Activated naive CD8-positive, alpha-beta T cell treated with anti-CD3 and anti-CD28 coated beads, Interleukin-2, amount 50 U/mL, for 24 hours (primary cell): ENCODE measurements at regions not wholly inside any gene's neighbourhood (a gene's known extent, or its start where the extent isn't known, plus 50 kb on each side); places are given as distances from the start of the nearest gene placed in this dataset.
"Not testable (repeated sequence)": the region's sequence is repeated elsewhere in the genome, so short reads cannot be mapped to it uniquely, and the experiment has no call there.

ENCODE experiments used
- ATAC-seq: fragments of 150-1000 bp; cut with Tn5 transposase; one replicate; pipeline ENCODE4 v1.10.0; 2021
- DNase-seq: peaks from one replicate; pipeline ENCODE4 v3.0.0; 2021
- H3K27ac Mint-ChIP-seq: one replicate; pipeline ENCODE4 v1.8.0; 2021; ENCODE audit warnings: mild to moderate bottlenecking, mixed read lengths
- H3K27me3 Mint-ChIP-seq: one replicate; pipeline ENCODE4 v1.8.0; 2021; ENCODE audit warnings: mixed read lengths
- H3K36me3 Mint-ChIP-seq: one replicate; pipeline ENCODE4 v1.8.0; 2021; ENCODE audit warnings: low read depth, mixed read lengths
- H3K4me1 Mint-ChIP-seq: one replicate; pipeline ENCODE4 v1.8.0; 2021; ENCODE audit warnings: mixed read lengths
- H3K4me3 Mint-ChIP-seq: one replicate; pipeline ENCODE4 v1.8.0; 2021; ENCODE audit warnings: mild to moderate bottlenecking, moderate library complexity, mixed read lengths
- H3K9me3 Mint-ChIP-seq: one replicate; pipeline ENCODE4 v1.8.0; 2021; ENCODE audit warnings: mixed read lengths

- Mint-ChIP-seq H3K9me3 (peaks cover 3% of the 10 kb centered on the region), H3K36me3 (no peaks in the 10 kb centered on the region), H3K4me3 (no peak overlapping the region), H3K4me1 (peaks cover 19% of the 10 kb centered on the region), H3K27me3 (no peaks in the 10 kb centered on the region), H3K27ac (no peak overlapping the region)
- ATAC-seq (no peak), DNase-seq (no peak)
These were observed 214.7 kb downstream of the SPP2 start for GRCh38 chr2:234265206-234265605.

GRCh38 chr2:234261736-234262135 lies 211.2 kb downstream of the SPP2 start:
- Mint-ChIP-seq H3K27me3 (no peaks in the 10 kb centered on the region), H3K4me1 (peaks cover 27% of the 10 kb centered on the region), H3K9me3 (peaks cover 3% of the 10 kb centered on the region), H3K4me3 (no peak overlapping the region), H3K27ac (no peak overlapping the region), H3K36me3 (no peaks in the 10 kb centered on the region)
- ATAC-seq = no peak
- no peak for DNase-seq

GRCh38 chr2:234259440-234259839 lies 208.9 kb downstream of the SPP2 start:
- Mint-ChIP-seq H3K27me3 (no peaks in the 10 kb centered on the region), H3K4me3 (no peak overlapping the region), H3K4me1 (peaks cover 23% of the 10 kb centered on the region), H3K36me3 (no peaks in the 10 kb centered on the region), H3K27ac (no peak overlapping the region), H3K9me3 (peaks cover 3% of the 10 kb centered on the region)
- ATAC-seq (no peak), DNase-seq (no peak)

GRCh38 chr2:234258562-234259141 lies 208.2 kb downstream of the SPP2 start:
- H3K27me3 Mint-ChIP-seq = no peaks in the 10 kb centered on the region
- peaks cover 23% of the 10 kb centered on the region for H3K4me1 Mint-ChIP-seq
- H3K27ac Mint-ChIP-seq = peak overlapping the region; percentile 43
- DNase-seq (no peak), ATAC-seq (peak; percentile 49)
- H3K9me3 Mint-ChIP-seq = peaks cover 3% of the 10 kb centered on the region
- no peak overlapping the region for H3K4me3 Mint-ChIP-seq
- no peaks in the 10 kb centered on the region for H3K36me3 Mint-ChIP-seq

- Mint-ChIP-seq H3K4me1 (peaks cover 23% of the 10 kb centered on the region), H3K27me3 (no peaks in the 10 kb centered on the region), H3K4me3 (no peak overlapping the region), H3K27ac (peak overlapping the region; percentile 37), H3K36me3 (no peaks in the 10 kb centered on the region), H3K9me3 (peaks cover 3% of the 10 kb centered on the region)
- peak; percentile 33 for DNase-seq
- ATAC-seq = peak; percentile 89
These were observed 207.5 kb downstream of the SPP2 start for GRCh38 chr2:234257859-234258561.

- Mint-ChIP-seq H3K27ac (no peak overlapping the region), H3K4me1 (peaks cover 26% of the 10 kb centered on the region), H3K9me3 (no peaks in the 10 kb centered on the region), H3K4me3 (no peak overlapping the region), H3K36me3 (no peaks in the 10 kb centered on the region), H3K27me3 (peaks cover 2% of the 10 kb centered on the region)
- ATAC-seq = no peak
- no peak for DNase-seq
These were observed 206.0 kb downstream of the SPP2 start for GRCh38 chr2:234256516-234256915.

- H3K4me3 Mint-ChIP-seq = no peak overlapping the region
- no peaks in the 10 kb centered on the region for H3K36me3 Mint-ChIP-seq
- no peak for DNase-seq
- no peak overlapping the region for H3K27ac Mint-ChIP-seq
- peaks cover 26% of the 10 kb centered on the region for H3K4me1 Mint-ChIP-seq
- no peak for ATAC-seq
- H3K9me3 Mint-ChIP-seq = no peaks in the 10 kb centered on the region
- peaks cover 2% of the 10 kb centered on the region for H3K27me3 Mint-ChIP-seq
These were observed 204.4 kb downstream of the SPP2 start for GRCh38 chr2:234254783-234255521.

DNA sequence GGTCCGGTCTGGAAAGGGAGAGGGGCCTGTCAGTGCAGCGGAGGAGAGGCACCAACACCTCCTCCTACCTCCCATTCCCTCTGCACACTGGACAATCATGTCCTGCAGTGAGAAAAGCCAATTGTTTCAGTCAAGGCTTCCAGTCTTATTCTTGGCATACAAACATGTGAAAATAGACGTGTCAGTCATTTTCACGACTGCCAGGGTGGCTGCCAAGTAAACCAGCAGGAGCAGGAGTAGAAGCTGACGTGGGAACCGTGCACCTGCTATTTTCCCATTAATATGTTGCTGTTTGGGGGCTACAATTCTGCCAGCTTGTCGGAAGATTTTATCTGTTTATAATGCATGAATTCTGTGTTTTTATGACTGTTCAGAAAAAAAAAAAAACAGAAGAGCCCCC lies 202.3 kb downstream of the SPP2 start:
- no peak for DNase-seq
- H3K27me3 Mint-ChIP-seq = peaks cover 2% of the 10 kb centered on the region
- H3K4me1 Mint-ChIP-seq = peaks cover 11% of the 10 kb centered on the region
- H3K27ac Mint-ChIP-seq = no peak overlapping the region
- no peak for ATAC-seq
- no peak overlapping the region for H3K4me3 Mint-ChIP-seq
- H3K36me3 Mint-ChIP-seq = no peaks in the 10 kb centered on the region
- H3K9me3 Mint-ChIP-seq = no peaks in the 10 kb centered on the region

DNA sequence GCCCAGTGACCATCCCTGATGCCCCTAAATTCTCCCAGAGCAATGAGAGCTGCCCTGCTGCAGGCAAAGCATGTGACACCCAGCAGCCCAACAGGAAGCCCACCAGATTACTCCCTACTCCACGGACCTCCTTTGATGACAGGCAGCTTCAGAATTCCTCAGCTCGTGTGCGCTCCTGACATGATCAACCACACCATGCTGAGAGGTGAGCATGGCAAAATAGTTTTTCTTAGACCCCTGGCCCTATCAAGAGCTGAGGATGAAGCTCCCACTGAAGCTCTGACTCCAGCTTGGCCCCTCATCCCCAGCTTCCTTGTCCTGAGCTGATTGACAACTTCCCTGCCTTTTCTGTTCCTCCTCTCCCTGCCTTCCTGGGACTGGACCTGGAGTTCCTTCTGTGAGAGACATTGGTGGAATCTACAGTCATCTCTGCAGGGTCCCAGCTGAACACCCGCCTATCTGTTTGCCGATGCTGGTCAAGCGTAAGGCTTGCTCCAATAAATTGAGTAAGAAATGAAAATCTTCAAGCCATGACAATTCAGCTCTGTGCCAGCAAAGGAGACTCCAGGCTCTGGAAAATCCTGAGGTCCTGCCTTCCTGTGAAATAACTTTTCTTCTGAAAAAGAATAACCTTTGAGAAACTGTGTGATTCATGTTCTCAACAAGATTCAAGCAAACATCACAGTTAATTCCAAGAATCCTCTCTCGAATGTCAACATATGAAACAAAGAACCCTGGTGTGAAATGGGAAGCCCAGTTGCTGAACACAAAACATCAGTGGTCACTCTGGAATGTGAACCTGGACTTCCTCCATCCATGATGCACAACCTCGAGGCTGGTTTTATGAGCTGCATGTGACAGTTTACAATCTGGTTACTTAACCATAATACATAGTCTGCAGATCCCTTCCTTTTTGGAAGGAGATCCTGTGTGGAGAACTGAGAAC lies 201.1 kb downstream of the SPP2 start:
- Mint-ChIP-seq H3K36me3 (no peaks in the 10 kb centered on the region), H3K4me3 (no peak overlapping the region), H3K4me1 (peaks cover 5% of the 10 kb centered on the region), H3K27ac (no peak overlapping the region), H3K9me3 (no peaks in the 10 kb centered on the region), H3K27me3 (peaks cover 2% of the 10 kb centered on the region)
- DNase-seq = no peak
- ATAC-seq = no peak

DNA sequence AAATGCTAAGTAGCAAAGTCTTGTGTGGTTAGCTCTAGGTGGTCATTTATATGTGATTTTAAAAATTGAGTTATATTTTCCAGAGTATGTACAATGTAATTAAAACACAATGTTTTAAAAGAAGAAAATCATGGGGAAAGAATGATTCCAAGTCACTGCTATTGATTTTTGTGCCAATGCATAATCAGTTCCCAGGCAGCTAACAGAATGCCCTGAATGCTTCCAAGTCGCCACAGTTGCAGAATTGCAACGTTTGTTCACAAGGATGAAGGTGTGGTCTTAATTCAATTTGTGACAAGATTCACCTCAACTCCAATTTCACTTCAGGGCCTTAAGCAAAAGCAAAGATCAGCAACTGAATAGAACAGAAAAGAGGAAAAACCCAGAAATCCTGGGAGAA lies 200.4 kb downstream of the SPP2 start:
- Mint-ChIP-seq H3K4me1 (peaks cover 5% of the 10 kb centered on the region), H3K27me3 (peaks cover 2% of the 10 kb centered on the region), H3K9me3 (no peaks in the 10 kb centered on the region), H3K4me3 (no peak overlapping the region), H3K27ac (no peak overlapping the region), H3K36me3 (no peaks in the 10 kb centered on the region)
- DNase-seq (no peak), ATAC-seq (no peak)

GRCh38 chr2:234249873-234250272 lies 199.4 kb downstream of the SPP2 start:
- Mint-ChIP-seq H3K4me1 (peaks cover 5% of the 10 kb centered on the region), H3K4me3 (no peak overlapping the region), H3K27ac (no peak overlapping the region), H3K36me3 (no peaks in the 10 kb centered on the region), H3K9me3 (no peaks in the 10 kb centered on the region), H3K27me3 (peaks cover 3% of the 10 kb centered on the region)
- DNase-seq (no peak), ATAC-seq (no peak)

GRCh38 chr2:234249034-234249735 lies 198.7 kb downstream of the SPP2 start:
- Mint-ChIP-seq H3K36me3 (no peaks in the 10 kb centered on the region), H3K4me3 (no peak overlapping the region), H3K27ac (no peak overlapping the region), H3K9me3 (no peaks in the 10 kb centered on the region), H3K27me3 (peaks cover 4% of the 10 kb centered on the region), H3K4me1 (peaks cover 8% of the 10 kb centered on the region)
- ATAC-seq = no peak
- DNase-seq = no peak

GRCh38 chr2:234248213-234248710 lies 197.8 kb downstream of the SPP2 start:
- not testable (repeated sequence) for ATAC-seq, DNase-seq, H3K9me3 Mint-ChIP-seq, H3K27ac Mint-ChIP-seq, H3K4me3 Mint-ChIP-seq, H3K27me3 Mint-ChIP-seq, H3K36me3 Mint-ChIP-seq
- peaks cover 14% of the 10 kb centered on the region for H3K4me1 Mint-ChIP-seq
